ENCODE measurements at regions not wholly inside any gene's neighbourhood (a gene's known extent, or its start where the extent isn't known, plus 50 kb on each side); places are given as distances from the start of the nearest gene placed in this dataset.

- DNase-seq, result no peak
- no peaks in the 10 kb centered on the region for H3K4me1 ChIP-seq (replicated peaks; ENCODE audit: insufficient read depth)
- H3K4me3 ChIP-seq, result no peak overlapping the region
- intact Hi-C loops (cut with micrococcal nuclease; ENCODE audit: unreplicated experiment), result no loop called here
- ChIA-PET CTCF (no interaction called here), POLR2A (ENCODE audit: unreplicated experiment) (no interaction called here)
- no peak overlapping the region for H3K27ac ChIP-seq
- no peaks in the 10 kb centered on the region for H3K9me3 ChIP-seq (ENCODE audit: insufficient read depth, low read depth)
- no peak overlapping the region for H2AFZ ChIP-seq
- no peaks in the 10 kb centered on the region; the same call in 1 of the 2 replicates for H3K27me3 ChIP-seq (ENCODE audit: insufficient read depth, low read depth)
- BruUV-seq (replicated peaks), result no TSS peak
- H3K4me2 ChIP-seq, result no peak overlapping the region
- H3K79me2 ChIP-seq (ENCODE audit: low read depth), result no peaks in the 10 kb centered on the region
- H3K9me2 ChIP-seq (ENCODE audit: insufficient read depth), result no peaks in the 10 kb centered on the region
- no peaks in the 10 kb centered on the region for H3K36me3 ChIP-seq (ENCODE audit: low read depth)
- TF ChIP-seq CTCF (conservative IDR thresholded peaks at IDR 0.05) (no peak), EZH2 (IDR thresholded peaks at IDR 0.05; ENCODE audit: low read depth) (no peak)
- no peaks in the 10 kb centered on the region for H3F3A ChIP-seq (ENCODE audit: insufficient read depth, low read depth)
- H4K20me1 ChIP-seq (ENCODE audit: insufficient read depth), result no peaks in the 10 kb centered on the region
Observed at GRCh38 chr10:120034236-120034635, 141.7 kb downstream of the SEC23IP start.

GRCh38 chr10:120039046-120039445, 146.5 kb downstream of the SEC23IP start:
- H3K4me2 ChIP-seq, result no peak overlapping the region
- no peaks in the 10 kb centered on the region; the same call in 1 of the 2 replicates for H3K27me3 ChIP-seq (ENCODE audit: insufficient read depth, low read depth)
- no peak overlapping the region for H3K27ac ChIP-seq
- BruUV-seq (replicated peaks), result no TSS peak
- no peaks in the 10 kb centered on the region for H3K36me3 ChIP-seq (ENCODE audit: low read depth)
- H4K20me1 ChIP-seq (ENCODE audit: insufficient read depth), result no peaks in the 10 kb centered on the region
- intact Hi-C loops (cut with micrococcal nuclease; ENCODE audit: unreplicated experiment), result no loop called here
- no peaks in the 10 kb centered on the region for H3K79me2 ChIP-seq (ENCODE audit: low read depth)
- TF ChIP-seq CTCF (conservative IDR thresholded peaks at IDR 0.05) (no peak), EZH2 (IDR thresholded peaks at IDR 0.05; ENCODE audit: low read depth) (no peak)
- POLR2A ChIA-PET (ENCODE audit: unreplicated experiment), result no interaction called here
- no peaks in the 10 kb centered on the region for H3K4me1 ChIP-seq (replicated peaks; ENCODE audit: insufficient read depth)
- no peak overlapping the region for H3K4me3 ChIP-seq
- H2AFZ ChIP-seq, result no peak overlapping the region
- no peaks in the 10 kb centered on the region for H3F3A ChIP-seq (ENCODE audit: insufficient read depth, low read depth)
- no peaks in the 10 kb centered on the region for H3K9me3 ChIP-seq (ENCODE audit: insufficient read depth, low read depth)
- DNase-seq, result no peak
- CTCF ChIA-PET, result no interaction called here
- no peaks in the 10 kb centered on the region for H3K9me2 ChIP-seq (ENCODE audit: insufficient read depth)

GRCh38 chr10:120039826-120040225, 147.3 kb downstream of the SEC23IP start:
- no peaks in the 10 kb centered on the region for H3K9me3 ChIP-seq (ENCODE audit: insufficient read depth, low read depth)
- ChIA-PET CTCF (no interaction called here), POLR2A (ENCODE audit: unreplicated experiment) (no interaction called here)
- BruUV-seq (replicated peaks), result no TSS peak
- no peaks in the 10 kb centered on the region for H3K79me2 ChIP-seq (ENCODE audit: low read depth)
- H3K27ac ChIP-seq, result no peak overlapping the region
- intact Hi-C loops (cut with micrococcal nuclease; ENCODE audit: unreplicated experiment), result no loop called here
- TF ChIP-seq EZH2 (IDR thresholded peaks at IDR 0.05; ENCODE audit: low read depth) (no peak), CTCF (conservative IDR thresholded peaks at IDR 0.05) (no peak)
- no peak overlapping the region for H3K4me3 ChIP-seq
- H3K4me2 ChIP-seq, result no peak overlapping the region
- no peaks in the 10 kb centered on the region for H3K36me3 ChIP-seq (ENCODE audit: low read depth)
- no peak overlapping the region for H2AFZ ChIP-seq
- H4K20me1 ChIP-seq (ENCODE audit: insufficient read depth), result no peaks in the 10 kb centered on the region
- DNase-seq, result no peak
- H3K4me1 ChIP-seq (replicated peaks; ENCODE audit: insufficient read depth), result no peaks in the 10 kb centered on the region
- H3K27me3 ChIP-seq (ENCODE audit: insufficient read depth, low read depth), result no peaks in the 10 kb centered on the region; the same call in 1 of the 2 replicates
- no peaks in the 10 kb centered on the region for H3F3A ChIP-seq (ENCODE audit: insufficient read depth, low read depth)
- no peaks in the 10 kb centered on the region for H3K9me2 ChIP-seq (ENCODE audit: insufficient read depth)
